Liver (tissue), 8 donors: ENCODE measurements at regions not wholly inside any gene's neighbourhood (a gene's known extent, or its start where the extent isn't known, plus 50 kb on each side); places are given as distances from the start of the nearest gene placed in this dataset.

Source experiments
- DNase-seq: peaks from one replicate; pipeline ENCODE4 v3.0.0-alpha.2; 2017; ENCODE audit warnings: low spot score
- H3K27ac ChIP-seq, 2 donors: one replicate each; pipeline ENCODE4 v1.7.0; 2013; ENCODE audit warnings: inconsistent platforms in 2 of 2, low read length in 2 of 2, control low read depth in 1 of 2, low read depth in 1 of 2, mild to moderate bottlenecking in 1 of 2
- H3K27me3 ChIP-seq, 4 donors: one replicate each; pipeline versions ENCODE4 v1.6.1 to v1.7.0; 2013; ENCODE audit warnings: low read length in 3 of 4, inconsistent platforms in 1 of 4, mild to moderate bottlenecking in 1 of 4, moderate library complexity in 1 of 4; ENCODE audit not compliant: control insufficient read depth in 4 of 4, insufficient read depth in 4 of 4
- H3K36me3 ChIP-seq, 4 donors: one replicate each; pipeline versions ENCODE4 v1.6.1 to v1.7.0; 2013; ENCODE audit warnings: low read length in 3 of 4, mild to moderate bottlenecking in 3 of 4, low read depth in 1 of 4, moderate library complexity in 1 of 4; ENCODE audit not compliant: control insufficient read depth in 4 of 4, insufficient read depth in 3 of 4
- H3K4me1 ChIP-seq, 4 donors: one replicate each; pipeline versions ENCODE4 v1.6.1 to v1.7.0; 2013; ENCODE audit warnings: low read length in 3 of 4, mild to moderate bottlenecking in 3 of 4, moderate library complexity in 1 of 4; ENCODE audit not compliant: control insufficient read depth in 4 of 4, insufficient read depth in 4 of 4
- H3K4me3 ChIP-seq, 3 donors: one replicate each; pipeline versions ENCODE4 v1.6.1 to v1.7.0; 2013; ENCODE audit warnings: low read length in 3 of 3, control low read depth in 1 of 3, low read depth in 1 of 3, mild to moderate bottlenecking in 1 of 3
- H3K9ac ChIP-seq, 2 donors: one replicate each; pipeline ENCODE4 v1.7.0; 2013; ENCODE audit warnings: low read length in 2 of 2, mild to moderate bottlenecking in 2 of 2, moderate library complexity in 2 of 2, control low read depth in 1 of 2, low read depth in 1 of 2
- H3K9me3 ChIP-seq, 4 donors: one replicate each; pipeline versions ENCODE4 v1.6.1 to v1.7.0; 2013; ENCODE audit warnings: low read length in 3 of 4; ENCODE audit not compliant: control insufficient read depth in 4 of 4
- EGR1 ChIP-seq, 2 donors: IDR thresholded peaks; 2 replicates each; pipeline ENCODE4 v1.6.1; 2016 to 2018; ENCODE audit warnings: antibody characterized with exemption in 2 of 2, low read depth in 2 of 2
- FOXA1 ChIP-seq: IDR thresholded peaks from 2 replicates; pipeline ENCODE4 v1.6.1; 2016; ENCODE audit warnings: antibody characterized with exemption
- FOXA2 ChIP-seq: IDR thresholded peaks from 2 replicates; pipeline ENCODE4 v1.6.1; 2016; ENCODE audit warnings: antibody characterized with exemption
- GABPA ChIP-seq, 2 donors: IDR thresholded peaks in 1 of 2; conservative IDR thresholded peaks in 1 of 2; 2 replicates each; pipeline ENCODE4 v1.6.1; 2016; ENCODE audit warnings: antibody characterized with exemption in 2 of 2, mild to moderate bottlenecking in 1 of 2, moderate library complexity in 1 of 2
- HNF4A ChIP-seq, 2 donors: conservative IDR thresholded peaks; 2 replicates each; pipeline ENCODE4 v1.6.1; 2016; ENCODE audit warnings: antibody characterized with exemption in 2 of 2, mild to moderate bottlenecking in 2 of 2
- HNF4G ChIP-seq: IDR thresholded peaks from 2 replicates; pipeline ENCODE4 v1.6.1; 2016; ENCODE audit warnings: antibody characterized with exemption
- JUND ChIP-seq, 2 donors: IDR thresholded peaks; 2 replicates each; pipeline ENCODE4 v1.6.1; 2016; ENCODE audit warnings: antibody characterized with exemption in 2 of 2
- MAX ChIP-seq: IDR thresholded peaks from 2 replicates; pipeline ENCODE4 v1.6.1; 2016; ENCODE audit warnings: antibody characterized with exemption
- NR2F2 ChIP-seq: IDR thresholded peaks from 2 replicates; pipeline ENCODE4 v1.6.1; 2016; ENCODE audit warnings: antibody characterized with exemption
- RAD21 ChIP-seq, 2 donors: IDR thresholded peaks; 2 replicates each; pipeline ENCODE4 v1.6.1; 2016; ENCODE audit warnings: antibody characterized with exemption in 2 of 2, mild to moderate bottlenecking in 2 of 2
- RXRA ChIP-seq, 2 donors: IDR thresholded peaks; 2 replicates each; pipeline ENCODE4 v1.6.1; 2017 to 2018; ENCODE audit warnings: antibody characterized with exemption in 2 of 2, mild to moderate bottlenecking in 1 of 2
- SP1 ChIP-seq: IDR thresholded peaks from 2 replicates; pipeline ENCODE4 v1.6.1; 2018; ENCODE audit warnings: antibody characterized with exemption, mild to moderate bottlenecking
- TAF1 ChIP-seq: conservative IDR thresholded peaks from 2 replicates; pipeline ENCODE4 v1.6.1; 2016; ENCODE audit warnings: antibody characterized with exemption, mild to moderate bottlenecking
- WGBS: extraction: QIAGEN DNeasy Blood & Tissue Kit; methylation state at CpG from one replicate; pipeline ENCODE4 v1.1.7; 2013; 5-methylcytosine and 5-hydroxymethylcytosine counted together
- TF ChIP-seq, protein P1 (sequence below): fragments of 150-350 bp; IDR thresholded peaks from 2 replicates; pipeline ENCODE4 v1.5.1; 2017; ENCODE audit warnings: improper control_type of control experiment, low read depth, low read length; ENCODE audit not compliant: missing input control
- TF ChIP-seq, protein P2 (sequence below): IDR thresholded peaks from 2 replicates; pipeline ENCODE4 v1.6.1; 2016; ENCODE audit warnings: antibody characterized with exemption
- TF ChIP-seq, protein P3 (sequence below): IDR thresholded peaks from 2 replicates; pipeline ENCODE4 v1.6.1; 2016; ENCODE audit warnings: antibody characterized with exemption, mild to moderate bottlenecking
- donor health status: healthy.
- donor health status: healthy.
- donor health status: healthy.
- donor health status: healthy.
- donor health status: healthy.

- no peak for DNase-seq
- Histone ChIP-seq H3K4me3 (no peak overlapping the region), H3K36me3 (no peaks in the 10 kb centered on the region), H3K27me3 (no peaks in the 10 kb centered on the region), H3K27ac (no peak overlapping the region), H3K4me1 (no peaks in the 10 kb centered on the region), H3K9me3 (peaks cover 0 to 3% (median 0%) of the 10 kb centered on the region in 4 donors), H3K9ac (no peak overlapping the region)
- TF ChIP-seq GABPA (IDR thresholded peaks at IDR 0.05 in 1 of 2, conservative IDR thresholded peaks at IDR 0.05 in 1 of 2) (no peak), MAX (no peak)
- TF ChIP-seq, protein P1, sequence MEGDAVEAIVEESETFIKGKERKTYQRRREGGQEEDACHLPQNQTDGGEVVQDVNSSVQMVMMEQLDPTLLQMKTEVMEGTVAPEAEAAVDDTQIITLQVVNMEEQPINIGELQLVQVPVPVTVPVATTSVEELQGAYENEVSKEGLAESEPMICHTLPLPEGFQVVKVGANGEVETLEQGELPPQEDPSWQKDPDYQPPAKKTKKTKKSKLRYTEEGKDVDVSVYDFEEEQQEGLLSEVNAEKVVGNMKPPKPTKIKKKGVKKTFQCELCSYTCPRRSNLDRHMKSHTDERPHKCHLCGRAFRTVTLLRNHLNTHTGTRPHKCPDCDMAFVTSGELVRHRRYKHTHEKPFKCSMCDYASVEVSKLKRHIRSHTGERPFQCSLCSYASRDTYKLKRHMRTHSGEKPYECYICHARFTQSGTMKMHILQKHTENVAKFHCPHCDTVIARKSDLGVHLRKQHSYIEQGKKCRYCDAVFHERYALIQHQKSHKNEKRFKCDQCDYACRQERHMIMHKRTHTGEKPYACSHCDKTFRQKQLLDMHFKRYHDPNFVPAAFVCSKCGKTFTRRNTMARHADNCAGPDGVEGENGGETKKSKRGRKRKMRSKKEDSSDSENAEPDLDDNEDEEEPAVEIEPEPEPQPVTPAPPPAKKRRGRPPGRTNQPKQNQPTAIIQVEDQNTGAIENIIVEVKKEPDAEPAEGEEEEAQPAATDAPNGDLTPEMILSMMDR = no peak
- TF ChIP-seq, protein P2, sequence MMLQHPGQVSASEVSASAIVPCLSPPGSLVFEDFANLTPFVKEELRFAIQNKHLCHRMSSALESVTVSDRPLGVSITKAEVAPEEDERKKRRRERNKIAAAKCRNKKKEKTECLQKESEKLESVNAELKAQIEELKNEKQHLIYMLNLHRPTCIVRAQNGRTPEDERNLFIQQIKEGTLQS = no peak
- WGBS = 73% methylated on average over 1 of the region's 1 CpG
These were observed 1009.8 kb downstream of the DNAH5 start for GRCh38 chr5:12934722-12935121.

GRCh38 chr5:12920527-12920926 is 1016.3 kb upstream of the CTNND2 start:
- Histone ChIP-seq H3K9ac (no peak overlapping the region), H3K4me3 (no peak overlapping the region), H3K36me3 (no peaks in the 10 kb centered on the region), H3K4me1 (no peaks in the 10 kb centered on the region), H3K27me3 (no peaks in the 10 kb centered on the region), H3K9me3 (no peaks in the 10 kb centered on the region), H3K27ac (no peak overlapping the region)
- TF ChIP-seq, protein P2 = no peak
- no peak for TF ChIP-seq FOXA1
- TF ChIP-seq JUND (IDR thresholded peaks at IDR 0.05) = no peak
- TF ChIP-seq MAX = no peak
- TF ChIP-seq FOXA2 = no peak
- TF ChIP-seq SP1 = no peak
- TF ChIP-seq GABPA (IDR thresholded peaks at IDR 0.05 in 1 of 2, conservative IDR thresholded peaks at IDR 0.05 in 1 of 2) = no peak
- no peak for TF ChIP-seq NR2F2
- no peak for TF ChIP-seq EGR1 (IDR thresholded peaks at IDR 0.05; ENCODE audit: low read depth in 2 of 2)
- no peak for TF ChIP-seq RAD21 (IDR thresholded peaks at IDR 0.05)
- TF ChIP-seq HNF4G = no peak
- TF ChIP-seq HNF4A (conservative IDR thresholded peaks at IDR 0.05) = no peak
- TF ChIP-seq TAF1 = no peak
- no peak for TF ChIP-seq RXRA (IDR thresholded peaks at IDR 0.05)
- 74% methylated on average over 2 of the region's 2 CpGs for WGBS
- DNase-seq = no peak

DNA sequence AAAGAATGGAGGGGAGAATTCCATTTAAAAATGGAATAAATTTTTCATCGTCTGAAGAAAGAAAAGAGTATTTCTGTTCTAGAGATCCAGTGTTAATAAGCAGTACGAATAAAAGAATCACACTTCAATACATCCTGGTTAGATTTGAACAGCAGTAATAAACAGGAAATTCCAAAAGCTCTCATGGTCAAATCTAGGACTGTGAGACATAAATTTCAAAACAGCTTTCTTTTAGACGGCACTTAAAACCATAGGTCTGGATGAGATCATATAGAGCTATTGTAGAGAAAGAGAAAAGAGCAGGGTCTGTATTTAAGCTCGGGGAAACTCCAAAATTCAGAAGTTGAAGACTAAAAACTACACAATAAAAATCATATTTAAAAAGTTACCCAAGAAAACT is 1006.9 kb upstream of the CTNND2 start:
- Histone ChIP-seq H3K4me3 (no peak overlapping the region), H3K9ac (no peak overlapping the region), H3K4me1 (no peaks in the 10 kb centered on the region), H3K27me3 (no peaks in the 10 kb centered on the region), H3K9me3 (no peaks in the 10 kb centered on the region), H3K27ac (no peak overlapping the region), H3K36me3 (no peaks in the 10 kb centered on the region)
- 50% methylated on average over 4 of the region's 4 CpGs for WGBS
- DNase-seq = no peak
- TF ChIP-seq, protein P2 = no peak
- TF ChIP-seq SP1 (no peak), GABPA (IDR thresholded peaks at IDR 0.05 in 1 of 2, conservative IDR thresholded peaks at IDR 0.05 in 1 of 2) (no peak), RAD21 (IDR thresholded peaks at IDR 0.05) (no peak), RXRA (IDR thresholded peaks at IDR 0.05) (no peak), HNF4G (no peak), NR2F2 (no peak), FOXA1 (no peak), TAF1 (no peak), JUND (IDR thresholded peaks at IDR 0.05) (no peak)
- TF ChIP-seq, protein P1 = no peak
- TF ChIP-seq, protein P3, sequence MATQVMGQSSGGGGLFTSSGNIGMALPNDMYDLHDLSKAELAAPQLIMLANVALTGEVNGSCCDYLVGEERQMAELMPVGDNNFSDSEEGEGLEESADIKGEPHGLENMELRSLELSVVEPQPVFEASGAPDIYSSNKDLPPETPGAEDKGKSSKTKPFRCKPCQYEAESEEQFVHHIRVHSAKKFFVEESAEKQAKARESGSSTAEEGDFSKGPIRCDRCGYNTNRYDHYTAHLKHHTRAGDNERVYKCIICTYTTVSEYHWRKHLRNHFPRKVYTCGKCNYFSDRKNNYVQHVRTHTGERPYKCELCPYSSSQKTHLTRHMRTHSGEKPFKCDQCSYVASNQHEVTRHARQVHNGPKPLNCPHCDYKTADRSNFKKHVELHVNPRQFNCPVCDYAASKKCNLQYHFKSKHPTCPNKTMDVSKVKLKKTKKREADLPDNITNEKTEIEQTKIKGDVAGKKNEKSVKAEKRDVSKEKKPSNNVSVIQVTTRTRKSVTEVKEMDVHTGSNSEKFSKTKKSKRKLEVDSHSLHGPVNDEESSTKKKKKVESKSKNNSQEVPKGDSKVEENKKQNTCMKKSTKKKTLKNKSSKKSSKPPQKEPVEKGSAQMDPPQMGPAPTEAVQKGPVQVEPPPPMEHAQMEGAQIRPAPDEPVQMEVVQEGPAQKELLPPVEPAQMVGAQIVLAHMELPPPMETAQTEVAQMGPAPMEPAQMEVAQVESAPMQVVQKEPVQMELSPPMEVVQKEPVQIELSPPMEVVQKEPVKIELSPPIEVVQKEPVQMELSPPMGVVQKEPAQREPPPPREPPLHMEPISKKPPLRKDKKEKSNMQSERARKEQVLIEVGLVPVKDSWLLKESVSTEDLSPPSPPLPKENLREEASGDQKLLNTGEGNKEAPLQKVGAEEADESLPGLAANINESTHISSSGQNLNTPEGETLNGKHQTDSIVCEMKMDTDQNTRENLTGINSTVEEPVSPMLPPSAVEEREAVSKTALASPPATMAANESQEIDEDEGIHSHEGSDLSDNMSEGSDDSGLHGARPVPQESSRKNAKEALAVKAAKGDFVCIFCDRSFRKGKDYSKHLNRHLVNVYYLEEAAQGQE = no peak
